ENCODE measurements at regions not wholly inside any gene's neighbourhood (a gene's known extent, or its start where the extent isn't known, plus 50 kb on each side); places are given as distances from the start of the nearest gene placed in this dataset.

- no peak for DNase-seq (ENCODE audit: low read depth)
- no peak overlapping the region for H3K4me3 ChIP-seq (ENCODE audit: low read length)
- TF ChIP-seq CTCF (IDR thresholded peaks at IDR 0.05; ENCODE audit: insufficient read depth, low read depth, low read length, missing control alignments): no peak
These were observed 443.9 kb downstream of the TCERG1L start for GRCh38 chr10:130867446-130868194.

DNA sequence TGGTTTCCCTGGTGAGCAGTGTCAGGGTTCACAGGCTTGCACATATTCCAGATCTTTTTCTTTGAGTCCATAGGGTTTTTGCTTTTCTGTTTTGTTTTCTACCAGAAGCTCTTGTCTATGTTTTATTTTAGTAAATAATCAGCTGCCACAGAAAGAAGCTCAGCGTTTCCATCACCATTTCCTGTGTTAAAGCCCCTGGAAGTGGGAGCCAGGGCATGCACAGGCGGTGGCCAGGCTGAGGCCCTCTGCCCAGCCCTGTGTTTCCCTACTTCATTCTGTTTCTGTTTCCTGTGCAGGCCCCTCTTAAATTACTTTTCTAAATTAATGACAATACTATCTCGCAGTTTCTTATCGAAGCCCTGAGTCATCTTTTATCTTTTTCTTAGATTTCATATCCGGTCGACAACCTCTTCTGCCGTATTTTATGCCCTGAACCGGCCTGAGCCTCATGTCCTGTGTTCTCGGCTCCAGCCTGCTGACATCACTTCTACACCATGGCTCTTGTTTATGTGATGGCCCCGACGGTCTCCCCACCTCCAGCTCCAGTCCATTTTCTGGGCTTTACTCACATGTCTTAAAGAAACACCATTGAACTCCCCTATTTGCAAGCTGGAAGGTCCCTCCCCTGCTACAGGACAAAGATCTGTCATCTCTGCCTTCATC lies 442.2 kb downstream of the TCERG1L start:
- no peak for TF ChIP-seq CTCF (IDR thresholded peaks at IDR 0.05; ENCODE audit: insufficient read depth, low read depth, low read length, missing control alignments)
- no peak for DNase-seq (ENCODE audit: low read depth)

DNA sequence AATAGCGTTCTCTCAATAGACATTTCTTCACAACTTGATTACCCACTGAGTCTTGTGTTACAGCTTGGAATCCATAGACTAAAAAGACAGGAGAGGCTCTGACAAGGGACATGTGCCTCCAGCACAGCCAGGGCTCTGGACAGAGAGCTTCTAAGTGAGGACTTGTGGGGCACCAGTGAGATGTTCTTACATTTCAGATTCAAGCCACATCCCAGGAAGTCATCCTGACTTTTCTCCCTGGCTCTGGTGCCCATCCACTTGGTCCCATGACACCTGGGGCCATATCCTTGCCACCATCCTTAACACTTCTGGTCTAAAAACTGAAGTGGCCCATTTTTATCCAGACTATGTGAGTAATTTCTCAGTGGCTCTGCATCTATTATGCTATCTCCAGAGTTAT lies 440.1 kb downstream of the TCERG1L start:
- no peak overlapping the region for H3K4me3 ChIP-seq (ENCODE audit: low read length)
- TF ChIP-seq CTCF (IDR thresholded peaks at IDR 0.05; ENCODE audit: insufficient read depth, low read depth, low read length, missing control alignments): no peak
- DNase-seq (ENCODE audit: low read depth): no peak

More for the DNA sequence above, 442.2 kb downstream of the TCERG1L start:
- no peak overlapping the region for H3K4me3 ChIP-seq (ENCODE audit: low read length)

DNA sequence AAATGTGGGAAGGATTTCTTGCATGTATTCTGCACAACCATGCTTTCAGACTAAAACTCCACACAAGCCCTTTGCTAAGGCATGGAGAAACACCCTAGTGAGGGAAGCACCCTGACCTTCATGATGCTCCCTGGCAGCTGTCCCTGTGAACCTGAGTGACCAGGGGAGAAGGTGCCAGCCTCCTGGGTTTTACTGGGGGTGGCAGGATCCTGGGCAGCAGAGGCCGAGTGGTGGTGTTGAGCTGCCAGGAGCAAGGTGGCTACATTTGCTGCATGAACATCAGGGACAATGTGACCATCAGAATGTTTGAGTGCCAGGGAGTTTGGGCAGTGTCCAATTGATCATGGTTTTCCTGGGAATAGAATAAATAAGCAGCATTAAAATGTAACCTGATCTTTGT lies 437.9 kb downstream of the TCERG1L start:
- H3K4me3 ChIP-seq (ENCODE audit: low read length): no peak overlapping the region
- no peak for TF ChIP-seq CTCF (IDR thresholded peaks at IDR 0.05; ENCODE audit: insufficient read depth, low read depth, low read length, missing control alignments)
- DNase-seq (ENCODE audit: low read depth): no peak

DNA sequence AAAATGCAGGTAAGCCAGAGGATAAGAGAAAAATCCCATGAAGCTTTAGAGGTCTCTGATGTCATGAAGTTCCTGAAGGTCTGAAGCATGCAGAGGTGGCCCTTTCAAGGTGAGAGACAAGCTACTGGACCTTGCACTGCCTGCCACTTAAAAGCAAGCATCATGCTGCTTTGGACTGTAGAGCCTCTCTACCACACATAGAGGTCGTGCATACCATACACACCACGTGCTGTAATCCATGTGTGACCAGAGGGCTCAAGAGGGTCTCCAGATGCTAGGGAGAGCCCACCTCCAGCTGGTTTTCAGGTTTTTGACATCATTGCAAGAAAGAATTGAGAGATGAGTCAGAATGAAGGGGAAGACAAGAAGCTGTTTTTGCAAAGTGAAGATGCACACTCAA lies 436.4 kb downstream of the TCERG1L start:
- TF ChIP-seq CTCF (IDR thresholded peaks at IDR 0.05; ENCODE audit: insufficient read depth, low read depth, low read length, missing control alignments): no peak
- no peak for DNase-seq (ENCODE audit: low read depth)
- H3K4me3 ChIP-seq (ENCODE audit: low read length): no peak overlapping the region

- no peak overlapping the region for H3K4me3 ChIP-seq (ENCODE audit: low read length)
- DNase-seq (ENCODE audit: low read depth): no peak
- no peak for TF ChIP-seq CTCF (IDR thresholded peaks at IDR 0.05; ENCODE audit: insufficient read depth, low read depth, low read length, missing control alignments)
These were observed 435.5 kb downstream of the TCERG1L start for GRCh38 chr10:130875897-130876472.

Measured in epithelial cell of esophagus (primary cell).